HG03520 (cell line): ENCODE measurements at regions not wholly inside any gene's neighbourhood (a gene's known extent, or its start where the extent isn't known, plus 50 kb on each side); places are given as distances from the start of the nearest gene placed in this dataset.
"Not testable (repeated sequence)": the region's sequence is repeated elsewhere in the genome, so short reads cannot be mapped to it uniquely, and the experiment has no call there.

ENCODE experiments used
- ATAC-seq: cut with Tn5 transposase; IDR thresholded peaks from one replicate; pipeline ENCODE4 v1.9.1; 2021; ENCODE audit warnings: mild to moderate bottlenecking, moderate library complexity; ENCODE audit not compliant: unreplicated experiment

- no peak for ATAC-seq
Measured at GRCh38 chr7:98727146-98727709, 110.1 kb downstream of the NPTX2 start.

- ATAC-seq: no peak
Measured at GRCh38 chr7:98728555-98728954, 111.5 kb downstream of the NPTX2 start.

GRCh38 chr7:98729121-98729520, 112.0 kb downstream of the NPTX2 start:
- ATAC-seq: no peak

DNA sequence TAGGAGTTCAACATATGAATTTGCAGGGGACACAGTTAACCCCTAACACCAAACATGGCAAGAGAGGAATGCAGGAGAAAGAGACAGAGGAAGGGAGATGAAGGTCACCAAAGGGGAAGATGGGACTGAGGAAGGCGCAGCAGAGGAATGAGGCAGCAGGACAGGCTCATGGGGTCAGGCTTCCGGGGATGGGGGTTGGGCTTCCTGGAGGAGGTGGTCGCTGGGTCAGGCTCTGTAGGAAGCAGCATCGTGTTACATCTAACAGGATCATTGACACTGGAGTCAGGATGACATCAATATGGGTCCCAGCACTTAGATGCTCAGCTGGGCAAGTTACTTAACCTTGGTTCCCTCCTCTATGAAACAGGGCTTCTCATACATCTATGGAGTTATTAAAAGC, 113.2 kb downstream of the NPTX2 start:
- no peak for ATAC-seq

DNA sequence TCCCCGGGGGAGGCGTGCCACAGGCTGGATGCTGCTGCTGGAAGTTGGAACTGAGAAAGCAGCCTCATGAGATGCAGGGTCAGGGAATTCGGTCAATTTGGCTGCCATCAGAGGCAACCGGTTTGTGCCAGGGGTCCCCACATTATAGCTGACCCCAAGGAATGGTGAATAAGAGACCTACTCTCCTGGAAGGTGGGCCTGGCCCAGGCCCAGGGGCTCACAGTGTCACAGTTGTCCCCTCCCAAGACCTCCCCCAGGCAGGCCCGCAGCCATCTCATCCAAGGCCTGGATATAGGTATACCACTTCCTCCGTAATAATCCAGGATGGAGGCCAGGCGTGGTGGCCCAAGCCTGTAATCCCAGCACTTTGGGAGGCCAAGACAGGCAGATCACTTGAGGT, 114.6 kb downstream of the NPTX2 start:
- no peak for ATAC-seq

DNA sequence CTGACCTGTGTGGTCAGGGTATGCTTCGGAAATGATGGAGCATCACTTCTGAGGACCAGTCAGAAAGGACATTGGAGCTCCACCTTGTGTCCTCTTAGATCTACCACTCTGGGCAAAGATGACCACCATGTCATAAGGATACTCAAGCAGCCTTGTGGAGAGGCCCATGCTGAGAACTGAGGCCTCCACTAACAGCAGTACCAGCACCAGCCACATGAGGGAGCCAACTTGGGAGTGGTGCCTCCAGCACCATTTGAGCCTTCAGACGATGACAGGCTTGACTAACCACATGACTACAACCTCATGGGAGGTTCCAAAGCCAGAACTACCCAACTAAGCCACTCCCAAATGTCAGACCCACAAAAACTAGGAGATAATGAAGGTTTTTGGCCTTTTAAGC, 116.0 kb downstream of the NPTX2 start:
- no peak for ATAC-seq

DNA sequence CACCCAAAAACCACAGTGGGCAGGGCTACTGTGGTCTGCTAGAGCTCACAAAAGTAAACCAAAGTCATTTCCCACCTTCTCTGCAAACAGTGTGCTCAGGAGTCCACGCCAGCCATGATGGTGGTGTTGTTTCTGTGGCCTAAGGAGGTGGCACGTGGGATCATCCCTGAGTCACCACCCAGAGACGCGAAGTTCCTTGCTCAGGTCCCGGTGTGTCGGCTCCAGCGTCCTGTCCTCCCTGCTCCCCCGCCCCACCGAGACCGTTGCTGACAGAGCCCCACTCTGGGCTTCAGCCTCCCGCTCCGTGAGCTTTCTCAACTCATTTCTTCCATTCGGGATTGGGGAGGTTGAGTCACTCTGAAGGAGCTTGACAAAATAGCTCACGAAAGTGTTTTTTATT, 118.7 kb downstream of the NPTX2 start:
- no peak for ATAC-seq

GRCh38 chr7:98736461-98736860, 119.4 kb downstream of the NPTX2 start:
- not testable (repeated sequence) for ATAC-seq

- no peak for ATAC-seq
Measured at GRCh38 chr7:98737176-98737575, 120.1 kb downstream of the NPTX2 start.

GRCh38 chr7:98740643-98741042, 123.6 kb downstream of the NPTX2 start:
- no peak for ATAC-seq

GRCh38 chr7:98745722-98746318, 124.0 kb downstream of the TMEM130 start:
- no peak for ATAC-seq

DNA sequence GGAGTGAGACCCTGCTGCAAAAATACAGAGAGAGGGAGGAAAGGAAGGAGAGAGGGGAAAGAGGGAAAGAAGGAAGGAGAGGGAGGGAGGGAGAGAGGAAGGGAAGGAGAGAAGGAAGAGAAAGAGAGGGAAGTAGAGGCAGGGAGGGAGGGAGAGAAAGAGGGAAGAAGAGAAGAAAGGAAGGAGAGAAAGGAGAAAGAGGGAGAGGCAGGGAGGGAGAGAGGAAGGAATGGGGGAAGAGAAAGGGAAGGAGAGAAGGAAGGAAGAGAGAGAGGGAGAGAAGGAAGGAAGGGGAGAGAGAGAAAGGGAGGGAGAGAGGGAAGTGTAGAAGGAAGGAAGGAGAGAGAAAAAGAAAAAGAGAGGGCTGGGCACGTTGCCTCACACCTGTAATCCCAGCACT, 121.7 kb downstream of the TMEM130 start:
- ATAC-seq: no peak

DNA sequence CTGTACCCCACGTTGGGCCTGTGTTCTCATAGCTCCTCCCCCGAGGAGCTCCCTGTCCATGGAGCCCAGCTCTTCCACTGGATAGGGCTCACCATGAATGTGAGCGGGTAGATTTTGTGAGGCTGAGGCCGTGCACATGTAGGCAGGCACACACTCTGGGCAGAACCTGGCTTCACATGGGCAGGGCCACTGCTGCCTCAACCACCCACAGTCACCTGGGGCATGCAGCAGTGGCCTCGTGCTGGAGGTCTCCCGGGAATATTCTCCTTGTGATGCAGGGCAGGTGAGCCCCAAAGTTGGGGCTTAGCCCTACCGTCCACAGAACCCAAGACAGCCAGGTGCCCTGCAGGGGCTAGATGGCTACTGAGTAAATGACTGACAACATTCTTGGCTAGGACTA, 116.6 kb downstream of the TMEM130 start:
- no peak for ATAC-seq

DNA sequence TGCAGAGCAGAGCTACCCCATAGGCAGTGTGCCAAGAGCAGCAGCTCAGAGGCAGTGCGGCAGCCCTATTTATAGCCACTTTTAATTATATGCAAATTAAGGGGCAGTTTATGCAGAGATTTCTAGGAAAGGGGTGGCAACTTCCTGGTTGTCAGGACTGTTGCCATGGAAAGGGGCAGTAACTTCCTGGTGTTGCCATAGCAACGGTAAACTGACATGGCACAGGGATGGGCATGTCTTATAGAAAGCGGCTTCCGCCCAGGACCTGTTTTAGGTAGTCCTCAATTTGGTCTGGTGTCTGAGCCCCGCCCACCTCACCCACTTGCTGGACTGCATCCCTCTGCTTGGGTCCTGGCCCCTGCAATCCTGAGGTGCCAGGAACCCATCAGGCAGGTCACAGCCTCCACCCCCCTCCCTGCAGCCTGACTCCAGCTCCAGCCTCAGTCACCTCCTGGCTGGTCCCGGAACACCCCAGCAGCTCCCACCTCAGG, 115.8 kb downstream of the TMEM130 start:
- ATAC-seq: no peak

- ATAC-seq: no peak
Measured at GRCh38 chr7:98755138-98755898, 114.5 kb downstream of the TMEM130 start.

- no peak for ATAC-seq
Measured at GRCh38 chr7:98758157-98758556, 111.7 kb downstream of the TMEM130 start.

GRCh38 chr7:98760201-98760651, 109.6 kb downstream of the TMEM130 start:
- ATAC-seq: no peak

DNA sequence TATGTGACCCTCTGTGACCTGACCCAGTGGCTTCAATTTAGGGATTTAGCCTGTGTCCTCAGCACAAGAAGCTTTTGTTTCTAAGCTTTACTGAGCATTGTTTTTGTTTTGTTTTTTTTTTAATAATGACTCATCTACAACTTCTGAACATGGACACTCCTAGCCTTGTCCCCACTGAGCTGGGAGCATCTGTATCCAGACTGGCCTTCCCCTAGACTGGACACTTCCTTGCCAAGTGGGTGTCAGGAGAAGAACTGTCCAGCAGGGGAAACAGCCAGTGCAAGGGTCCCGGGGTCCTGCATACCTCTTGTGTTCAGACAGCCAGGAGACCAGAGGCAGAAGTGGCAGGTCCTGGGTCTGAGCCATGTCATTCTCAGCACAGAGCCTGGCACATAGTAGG, 108.6 kb downstream of the TMEM130 start:
- no peak for ATAC-seq

DNA sequence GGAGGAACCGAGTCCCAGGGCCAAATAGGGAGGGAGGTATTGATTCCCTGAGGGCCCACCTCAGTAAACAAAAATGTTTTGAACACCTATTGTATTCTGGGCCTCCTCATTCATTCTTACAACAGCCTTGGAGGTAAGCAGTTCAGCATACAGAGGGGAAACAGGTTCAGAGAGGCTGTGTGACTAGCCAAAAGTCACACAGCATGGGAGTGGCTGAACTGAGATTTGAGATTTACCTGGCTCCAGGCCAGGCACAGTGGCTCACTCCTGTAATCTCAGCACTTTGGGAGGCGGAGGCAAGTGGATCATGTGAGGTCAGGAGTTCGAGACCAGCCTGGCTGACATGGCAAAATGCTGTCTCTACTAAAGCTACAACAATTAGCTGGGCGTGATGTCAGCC, 107.2 kb downstream of the TMEM130 start:
- no peak for ATAC-seq

DNA sequence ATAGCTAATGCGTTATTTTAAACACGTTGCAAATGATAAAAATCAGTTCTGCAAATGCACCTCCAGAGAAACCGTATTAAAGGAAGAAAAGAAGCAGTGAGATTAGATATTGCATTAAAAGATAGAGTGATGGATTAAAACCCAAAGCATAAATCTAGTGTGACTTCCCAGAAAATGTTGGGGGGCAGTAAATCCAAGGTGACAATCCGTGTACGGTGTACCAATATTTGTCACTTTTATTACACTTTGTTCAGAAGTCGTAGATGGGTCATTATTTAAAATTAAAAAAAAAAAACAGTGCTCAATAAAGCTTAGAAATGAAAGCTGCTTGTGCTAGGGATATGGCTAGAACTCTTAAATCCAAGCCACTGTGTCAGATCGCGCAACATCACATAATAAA, 106.4 kb downstream of the TMEM130 start:
- ATAC-seq: no peak

- no peak for ATAC-seq
Measured at GRCh38 chr7:98764946-98765345, 104.9 kb downstream of the TMEM130 start.

DNA sequence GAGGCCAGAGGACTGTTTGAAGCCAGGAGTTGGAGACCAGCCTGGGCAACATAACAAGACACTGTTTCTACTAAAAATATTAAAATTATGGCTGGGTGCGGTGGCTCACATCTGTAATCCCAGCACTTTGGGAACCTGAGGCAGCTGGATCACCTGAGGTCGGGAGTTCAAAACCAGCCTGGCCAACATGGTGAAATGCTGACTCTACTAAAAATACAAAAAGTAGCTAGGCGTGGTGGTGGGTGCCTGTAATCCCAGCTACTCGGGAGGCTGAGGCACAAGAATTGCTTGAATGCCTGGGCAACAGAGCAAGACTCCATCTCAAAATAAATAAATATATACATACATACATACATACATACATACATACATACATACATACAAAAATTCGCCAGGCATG, 99.7 kb downstream of the TMEM130 start:
- not testable (repeated sequence) for ATAC-seq
